ENCODE measurements at regions not wholly inside any gene's neighbourhood (a gene's known extent, or its start where the extent isn't known, plus 50 kb on each side); places are given as distances from the start of the nearest gene placed in this dataset.
"Not testable (repeated sequence)": the region's sequence is repeated elsewhere in the genome, so short reads cannot be mapped to it uniquely, and the experiment has no call there.

DNA sequence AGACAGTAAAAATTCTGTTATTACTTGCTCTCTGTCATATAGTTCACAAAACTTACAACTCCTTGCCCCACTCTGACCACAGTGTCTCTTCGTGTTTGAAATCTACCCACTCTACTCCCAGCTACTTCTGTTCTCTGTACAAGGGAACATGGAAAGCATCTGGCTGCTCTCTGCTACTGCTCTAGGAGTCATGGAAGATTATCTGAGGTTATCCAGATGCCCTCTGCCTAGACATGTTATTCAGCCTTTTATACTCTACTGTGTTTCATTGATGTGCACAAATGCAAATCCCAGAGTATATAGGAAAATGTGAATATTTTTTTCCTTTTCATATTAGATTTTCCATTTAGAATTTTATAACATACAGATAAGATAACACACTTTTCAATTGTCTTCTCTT, 1525.6 kb downstream of the MAT2B start:
- DNase-seq, result no peak

DNA sequence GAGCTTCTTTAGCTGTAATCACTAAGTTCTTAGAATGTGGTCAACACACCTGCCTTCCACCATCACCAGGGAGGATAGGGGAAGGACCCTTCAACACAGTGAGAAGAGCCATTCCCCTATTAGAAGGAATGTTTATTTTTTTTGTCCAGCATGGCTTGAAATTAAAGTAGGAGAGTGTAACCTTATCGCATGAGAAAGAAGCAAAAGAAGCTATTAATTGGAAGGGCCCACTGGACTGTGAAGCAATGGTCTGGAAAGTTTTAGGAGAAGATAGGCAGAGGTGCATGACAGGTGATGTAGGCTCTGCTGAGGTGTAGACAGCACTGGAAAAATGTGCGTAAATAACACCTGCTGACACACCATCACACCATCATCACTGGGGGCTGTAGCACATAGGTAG, 1526.0 kb downstream of the MAT2B start:
- no peak for DNase-seq

DNA sequence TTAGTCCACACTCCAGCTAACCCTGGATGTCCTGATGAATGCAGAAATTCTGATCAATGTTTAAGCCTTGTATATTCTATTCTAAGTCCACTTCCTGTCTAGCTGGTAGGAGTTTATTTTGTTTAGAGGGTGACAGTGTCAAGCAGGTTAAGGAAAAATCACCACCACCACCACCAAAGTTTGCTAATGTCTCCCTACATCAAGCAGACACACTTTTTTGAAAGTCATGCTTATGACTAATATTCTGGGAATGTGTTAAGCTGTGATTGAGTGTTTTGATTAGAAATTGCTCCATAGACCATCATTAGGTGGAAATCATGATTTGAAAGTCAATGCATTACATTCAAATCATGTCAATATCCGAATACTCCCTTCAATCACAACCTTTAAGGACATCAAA, 1530.1 kb downstream of the MAT2B start:
- no peak for DNase-seq

DNA sequence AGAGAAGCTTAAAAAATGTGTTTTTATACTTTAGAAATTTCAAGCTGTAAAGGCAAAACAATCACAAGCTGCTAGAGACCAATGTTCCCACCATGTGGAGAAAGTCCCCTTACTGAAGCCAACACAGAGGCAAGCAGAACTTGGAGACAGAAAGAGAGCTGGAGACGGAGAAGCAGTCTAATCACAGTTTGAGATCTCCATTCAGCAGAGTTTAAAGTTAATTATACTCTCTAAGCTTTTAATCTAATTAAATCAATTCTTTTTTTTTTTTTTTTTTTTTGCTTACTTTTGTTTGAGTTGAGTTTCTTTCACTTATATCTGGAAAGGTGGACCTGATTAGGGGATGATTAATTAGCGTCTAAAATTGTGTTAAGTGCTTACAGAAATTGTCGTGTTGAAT, 1534.3 kb downstream of the MAT2B start:
- DNase-seq, result no peak

DNA sequence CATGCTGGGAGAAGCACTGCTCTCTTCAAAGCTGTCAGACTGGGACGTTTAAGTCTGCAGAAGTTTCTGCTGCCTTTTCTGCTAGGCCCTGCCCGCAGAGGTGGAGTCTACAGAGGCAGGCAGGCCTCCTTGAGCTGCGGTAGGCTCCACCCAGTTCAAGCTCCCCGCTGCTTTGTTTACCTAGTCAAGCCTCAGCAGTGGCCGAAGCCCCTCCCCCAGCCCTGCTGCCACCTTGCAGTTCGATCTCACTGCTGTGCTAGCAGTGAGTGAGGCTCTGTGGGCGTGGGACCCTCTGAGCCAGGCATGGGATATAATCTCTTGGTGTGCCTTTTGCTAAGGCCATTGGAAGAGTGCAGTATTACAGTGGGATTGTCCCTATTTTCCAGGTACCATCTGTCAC, 1540.5 kb downstream of the MAT2B start:
- DNase-seq, result not testable (repeated sequence)

DNA sequence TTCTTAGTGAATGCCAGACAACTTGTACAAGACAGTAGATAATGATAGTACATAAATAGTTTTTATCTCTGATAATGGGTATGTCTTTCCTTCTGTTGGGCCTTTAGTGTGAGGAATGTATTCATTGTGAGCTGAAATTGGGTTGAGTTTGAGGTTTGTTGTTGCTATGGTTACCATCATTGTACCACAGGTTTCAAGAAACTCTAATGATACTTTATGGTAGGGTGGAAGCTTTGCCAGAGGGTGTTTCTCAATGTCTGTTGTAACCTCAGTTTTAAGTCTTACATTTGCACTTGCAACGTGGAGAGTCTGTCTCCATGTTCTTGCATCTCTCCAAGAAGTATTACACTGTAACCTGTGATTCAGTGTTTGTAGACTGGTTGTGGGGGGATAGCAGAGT, 1550.1 kb downstream of the MAT2B start:
- no peak for DNase-seq

DNA sequence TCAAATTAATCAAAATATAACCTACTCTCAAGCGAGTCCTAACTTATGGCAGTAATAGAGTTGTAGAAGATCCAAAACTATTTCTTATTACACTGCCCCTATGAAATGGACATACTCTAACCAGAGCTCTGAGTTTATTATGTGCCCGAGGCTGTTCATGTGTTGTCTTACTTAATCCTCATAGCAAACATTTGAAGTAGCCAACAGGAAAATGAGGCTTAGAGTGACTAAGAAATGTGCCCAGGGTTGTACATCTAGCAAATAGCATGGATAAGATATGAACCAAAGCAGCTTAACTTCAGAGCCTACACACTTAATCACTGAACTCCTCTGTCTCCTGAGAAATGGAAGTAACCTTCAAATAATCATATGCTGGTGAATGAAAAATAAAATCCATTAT, 1551.7 kb downstream of the MAT2B start:
- no peak for DNase-seq

DNA sequence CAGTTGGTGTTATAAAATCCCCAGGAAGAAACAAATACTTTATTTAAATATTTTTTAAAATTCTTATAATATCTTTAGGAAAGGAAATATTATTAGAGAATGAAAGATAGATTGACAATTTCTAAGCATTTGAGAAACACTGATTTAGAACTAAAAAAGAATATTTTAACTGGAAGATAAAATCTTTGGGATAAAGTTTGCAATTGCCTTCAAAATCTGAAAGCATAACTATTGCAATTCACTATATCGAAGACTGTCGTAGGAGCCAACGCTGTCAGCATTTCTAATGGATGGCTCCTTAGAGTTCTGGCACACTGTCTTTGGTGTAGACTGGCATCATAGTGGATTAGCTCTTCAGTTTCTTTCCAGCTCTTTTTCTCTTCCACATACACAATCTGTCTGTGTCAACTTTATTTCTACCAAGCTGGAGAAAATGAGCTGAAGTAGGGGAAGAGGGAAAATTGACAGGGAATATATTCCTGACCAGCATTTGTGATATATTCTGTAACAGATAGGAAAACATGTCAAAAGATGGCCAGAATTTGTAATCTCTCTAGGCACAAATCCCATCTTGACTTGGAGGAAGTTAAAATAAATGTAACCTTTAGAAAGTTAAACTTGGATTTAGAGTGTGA, 1561.4 kb downstream of the MAT2B start:
- no peak for DNase-seq

DNA sequence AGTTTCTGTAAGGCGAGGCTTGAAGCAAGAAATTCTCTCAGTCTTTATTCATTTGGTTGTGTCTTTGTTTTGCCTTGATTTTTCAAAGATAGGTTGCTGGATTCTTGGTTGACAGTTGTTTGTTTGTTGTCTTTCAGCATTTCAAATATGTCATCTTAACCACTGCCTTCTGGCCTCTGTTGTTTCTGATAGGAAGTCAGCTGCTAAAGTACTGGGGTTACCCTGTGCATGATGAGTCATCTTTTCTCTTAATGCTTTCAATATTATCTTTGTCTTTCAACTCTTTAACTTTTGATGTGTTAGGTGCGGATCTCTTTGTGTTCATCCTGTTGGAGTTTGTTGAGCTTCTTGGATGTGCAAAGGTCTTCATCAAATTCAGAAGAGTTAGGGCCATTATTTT, 1571.3 kb downstream of the MAT2B start:
- DNase-seq, result no peak

DNA sequence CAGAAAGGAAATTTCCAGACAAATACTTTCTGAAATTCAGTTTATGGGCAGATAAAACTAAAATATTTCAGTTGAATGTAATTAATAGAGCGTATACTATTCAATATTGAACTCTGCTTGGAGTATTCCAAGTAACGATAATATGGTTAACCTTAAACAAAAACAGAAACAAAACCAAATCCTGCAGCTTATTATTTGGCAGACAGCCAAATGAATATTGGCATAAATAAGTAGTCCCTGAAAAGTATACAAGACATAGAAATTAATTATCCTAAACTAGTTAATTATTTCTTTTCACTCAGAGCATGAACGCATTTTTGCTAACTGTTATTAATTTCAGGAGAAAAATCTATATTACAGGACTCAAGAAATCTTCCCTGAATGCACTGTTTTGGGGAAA, 1574.0 kb downstream of the MAT2B start:
- DNase-seq, result no peak

DNA sequence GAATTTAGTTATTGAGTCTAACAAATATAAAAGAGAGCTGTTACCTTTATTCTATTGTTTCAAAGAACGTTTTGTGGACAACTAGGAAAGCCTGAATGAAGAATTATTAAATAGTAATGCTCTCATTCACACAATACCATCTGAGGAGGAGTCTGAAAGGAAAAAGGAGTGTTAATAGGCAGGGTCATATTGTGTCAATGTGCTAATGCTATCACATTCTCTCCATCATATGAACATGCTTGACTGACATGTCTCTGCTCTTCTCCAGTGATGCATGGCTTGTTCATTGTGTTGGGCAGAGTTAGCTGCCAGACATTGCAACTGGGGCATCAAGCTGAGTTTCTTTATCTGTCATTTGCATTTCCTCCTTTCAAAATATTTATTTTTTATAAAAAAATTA, 1578.0 kb downstream of the MAT2B start:
- no peak for DNase-seq

DNA sequence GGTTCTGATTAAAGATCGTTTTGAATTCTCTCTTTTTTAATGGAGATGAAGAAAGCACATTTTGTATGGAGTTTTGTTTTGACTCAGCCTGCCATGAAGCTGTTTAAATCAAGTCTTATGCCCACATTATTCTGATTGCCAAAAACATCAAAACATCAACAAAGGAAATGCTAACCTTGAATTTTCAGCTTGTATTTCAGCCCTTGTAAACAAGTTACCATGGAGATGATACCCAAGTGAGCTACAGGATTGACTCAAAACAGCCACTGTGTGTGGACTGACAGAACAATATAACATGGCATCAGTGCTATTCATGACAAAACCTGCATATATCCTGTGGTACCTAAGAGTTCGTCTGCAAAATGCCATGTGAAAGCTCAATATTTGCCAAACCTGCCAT, 1581.0 kb downstream of the MAT2B start:
- DNase-seq, result no peak

DNA sequence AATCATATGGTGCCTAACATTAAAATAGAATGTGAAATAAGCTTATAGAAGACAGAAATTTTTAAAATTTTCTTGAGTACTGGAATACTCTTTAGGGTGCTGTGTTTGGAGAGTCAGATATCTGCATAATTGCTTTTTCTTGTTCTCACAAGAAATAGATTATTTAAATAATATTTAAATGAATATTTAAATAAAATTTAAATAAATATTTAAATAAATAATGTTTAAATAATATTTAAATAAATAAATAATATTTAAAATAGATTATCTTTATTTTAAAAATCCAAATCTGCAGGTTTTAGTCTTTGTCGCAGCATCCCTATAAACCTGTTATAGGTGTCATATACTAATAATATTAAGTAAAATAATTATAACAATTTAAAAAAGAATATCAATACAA, 1589.4 kb downstream of the MAT2B start:
- no peak for DNase-seq

DNA sequence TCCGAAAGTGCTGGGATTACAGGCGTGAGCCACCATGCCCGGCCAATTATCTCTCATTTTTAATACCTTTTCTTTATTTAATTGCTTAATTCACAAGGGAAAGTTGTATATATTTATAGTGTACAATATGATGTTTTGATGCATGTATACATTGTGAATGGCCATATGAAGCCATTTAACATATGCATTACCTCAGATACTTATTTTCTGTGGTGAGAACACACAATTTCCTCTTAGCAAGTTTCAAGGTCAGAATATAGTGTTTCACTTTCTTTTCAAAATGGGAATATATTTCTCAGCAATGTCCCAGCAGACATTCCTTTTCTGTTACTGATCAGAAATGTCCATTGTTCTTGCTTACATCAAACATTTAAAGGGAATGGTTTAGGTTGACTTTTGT, 1596.3 kb downstream of the MAT2B start:
- no peak for DNase-seq

DNA sequence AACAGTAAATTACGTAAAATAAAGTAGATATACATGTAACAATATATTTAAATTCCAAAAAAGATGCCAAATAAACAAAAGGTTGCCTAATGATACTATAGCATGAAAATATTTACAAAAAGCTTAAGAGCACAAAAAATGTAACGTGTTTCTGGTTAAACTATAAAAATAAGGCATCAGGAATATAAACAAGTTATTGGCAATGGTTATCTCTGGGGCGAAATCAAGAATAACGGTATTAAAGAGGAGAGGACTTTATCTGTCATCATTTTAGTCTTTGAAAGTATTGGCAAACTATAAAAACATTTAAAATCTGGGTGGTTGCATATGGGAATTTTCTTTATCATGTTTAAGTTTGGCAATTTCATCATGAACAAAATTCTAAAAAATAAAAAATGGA, 1599.2 kb downstream of the MAT2B start:
- DNase-seq, result no peak

DNA sequence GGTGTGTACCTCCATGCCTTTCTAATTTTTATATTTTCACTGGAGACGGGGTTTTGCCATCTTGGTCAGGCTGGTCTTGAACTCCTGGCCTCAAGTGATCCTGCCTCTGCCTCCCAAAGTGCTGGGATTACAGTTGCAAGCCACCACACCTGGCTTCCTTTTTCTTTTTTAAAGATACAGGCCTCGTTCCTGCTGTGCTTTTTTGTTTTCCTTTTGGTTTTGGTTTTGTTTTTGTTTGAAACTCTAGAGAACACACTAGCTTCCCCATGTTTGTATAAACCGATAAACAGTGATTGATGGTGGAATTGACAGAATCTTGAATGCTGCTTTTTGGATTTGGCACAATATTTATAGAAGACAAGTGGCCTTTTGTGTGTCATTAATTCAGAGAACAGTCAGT, 1603.4 kb downstream of the MAT2B start:
- no peak for DNase-seq

DNA sequence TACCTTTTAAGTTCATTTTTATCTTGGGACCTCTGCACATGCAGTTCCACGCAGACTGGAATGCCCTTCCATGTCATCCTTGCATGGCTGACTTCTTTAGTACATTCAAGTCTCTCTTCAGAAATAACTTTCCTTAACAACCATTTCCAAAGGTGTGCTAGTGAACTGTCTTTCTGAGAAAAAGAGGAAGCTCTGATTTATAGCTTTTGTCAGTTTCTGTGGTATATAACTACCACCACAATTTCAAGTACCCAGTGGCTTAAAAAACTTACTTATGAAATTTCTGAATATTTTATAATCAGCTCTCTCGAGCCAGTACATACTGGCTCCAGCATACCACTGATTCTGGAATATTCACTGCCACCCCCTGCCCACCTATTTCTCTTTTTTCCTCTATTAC, 1613.8 kb downstream of the MAT2B start:
- DNase-seq, result no peak

DNA sequence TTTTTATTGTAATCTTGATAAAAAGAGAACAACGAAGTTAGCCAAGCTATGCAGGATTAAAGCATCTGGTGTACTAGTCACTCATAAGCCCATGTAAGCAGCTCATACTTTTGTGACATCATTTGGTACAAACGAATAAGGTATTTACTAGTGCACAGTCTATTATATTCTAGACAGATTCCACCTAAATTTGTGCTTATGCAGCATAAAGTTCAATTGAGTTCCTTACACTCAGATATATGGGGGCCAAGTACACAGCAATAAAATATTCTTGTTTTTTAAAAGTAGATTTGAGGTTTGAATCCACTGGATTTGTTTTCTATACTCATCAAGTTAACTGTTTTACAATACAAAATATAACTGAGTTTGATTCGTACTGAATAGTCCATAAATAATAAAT, 1621.2 kb downstream of the MAT2B start:
- no peak for DNase-seq

DNA sequence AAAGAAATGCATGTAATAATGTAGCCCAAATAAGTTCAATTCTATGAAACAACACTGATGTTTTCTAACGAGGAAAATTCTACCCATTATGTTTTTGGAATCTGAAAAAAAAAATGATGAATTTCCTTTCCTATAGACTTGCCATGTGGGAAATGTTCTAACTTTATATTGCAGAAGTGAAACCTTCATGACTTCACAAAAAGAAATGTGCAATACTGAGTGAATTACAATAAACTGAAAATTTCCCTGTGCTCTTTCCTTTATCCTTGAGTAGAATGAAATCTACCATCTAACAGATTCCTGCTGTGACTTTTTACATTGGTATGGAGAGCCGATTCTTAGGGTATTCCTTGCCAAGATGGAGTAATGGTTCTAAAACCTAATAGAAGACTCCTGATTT, 1622.5 kb downstream of the MAT2B start:
- DNase-seq, result no peak

DNA sequence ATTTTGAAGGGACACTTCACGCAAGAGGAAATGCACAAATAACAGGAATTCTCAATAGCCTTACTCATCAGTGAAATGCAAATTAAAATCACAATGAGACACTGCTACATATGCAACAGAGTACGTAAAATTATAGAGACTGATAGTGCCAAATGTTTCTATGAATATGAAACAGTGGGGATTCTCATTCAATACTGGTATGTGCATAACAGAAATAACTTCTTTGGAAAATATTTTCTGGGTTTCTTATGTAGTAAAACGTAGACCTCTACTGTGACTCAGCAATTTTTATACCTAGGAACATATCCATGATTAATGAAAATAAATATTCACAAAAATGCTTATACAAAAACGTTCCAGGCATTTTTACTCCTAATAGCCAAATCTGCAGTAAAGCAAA, 1625.2 kb downstream of the MAT2B start:
- no peak for DNase-seq

DNA sequence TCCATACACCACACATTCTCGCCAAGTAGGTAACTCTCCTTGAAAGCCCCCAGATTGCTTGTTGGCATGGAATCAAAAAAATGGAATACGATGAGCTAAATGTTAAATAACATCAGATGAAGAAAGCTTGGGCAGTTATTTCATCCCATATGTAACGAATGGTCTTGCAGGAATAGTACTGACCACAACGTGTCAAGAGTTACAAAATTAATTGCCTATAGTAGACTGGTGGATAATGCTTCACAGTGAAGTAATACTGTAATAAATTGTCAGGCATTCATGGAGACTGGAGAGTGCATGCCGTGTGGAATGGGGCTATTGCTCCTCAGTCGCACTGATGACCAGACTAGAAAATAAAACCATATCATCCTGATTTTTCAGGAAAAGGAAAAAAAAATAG, 1628.7 kb downstream of the MAT2B start:
- DNase-seq, result no peak

DNA sequence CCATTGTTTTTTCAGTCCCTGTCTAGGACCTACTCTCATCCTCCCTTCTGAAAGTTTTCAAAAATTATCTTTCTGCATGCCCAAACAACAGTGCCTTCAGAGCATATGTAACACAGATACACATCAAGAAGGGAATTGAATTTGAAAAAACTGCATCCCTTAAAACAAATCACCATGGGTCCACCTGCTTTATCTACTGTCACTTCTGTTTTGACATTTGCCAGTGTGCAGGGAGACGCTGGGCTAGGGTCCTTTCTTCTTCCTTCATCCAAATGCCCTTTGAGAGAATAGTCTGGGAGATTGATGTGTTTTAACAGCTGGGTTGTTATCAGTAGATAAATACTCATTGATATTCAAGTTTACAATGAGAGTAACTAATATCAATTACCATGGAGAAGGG, 1630.1 kb downstream of the MAT2B start:
- no peak for DNase-seq

DNA sequence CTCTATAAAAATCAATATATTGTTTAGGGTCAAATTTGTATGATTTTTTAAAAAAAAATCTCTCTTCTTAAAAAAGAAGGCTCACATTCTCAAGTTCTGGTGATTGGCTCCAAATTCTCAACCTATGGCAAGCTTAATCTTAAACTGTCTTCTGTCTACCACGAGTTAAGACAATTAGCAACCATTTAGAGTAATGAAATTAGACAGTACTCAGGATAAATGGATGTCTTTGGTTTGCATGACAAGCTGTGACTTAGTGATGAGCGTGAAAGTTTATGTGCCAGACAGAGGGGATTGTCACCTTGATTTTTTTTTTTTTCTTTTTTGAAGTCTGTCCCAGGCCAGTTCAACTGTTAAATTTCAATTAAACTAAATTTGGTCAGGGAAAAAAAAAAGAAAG, 1632.3 kb downstream of the MAT2B start:
- no peak for DNase-seq

DNA sequence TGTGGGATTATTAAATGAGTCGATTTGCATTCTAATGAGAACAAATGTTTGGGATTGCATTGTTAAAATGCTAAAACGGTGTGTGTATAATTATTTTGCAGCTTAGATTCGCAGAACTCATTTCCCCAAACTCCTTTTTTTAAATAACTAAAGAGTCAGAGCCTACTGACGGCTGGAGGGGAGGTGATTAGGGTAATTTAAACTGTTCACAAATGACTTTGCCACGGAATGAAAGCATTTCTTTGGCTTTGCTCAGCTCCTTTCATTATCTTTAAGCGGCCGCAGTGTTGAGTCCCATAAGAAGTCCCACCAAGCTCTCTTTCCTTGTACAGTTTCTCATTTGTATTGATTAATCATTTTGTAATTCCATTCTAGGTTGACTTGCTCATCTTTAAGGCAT, 1632.8 kb downstream of the MAT2B start:
- no peak for DNase-seq

All from amygdala (tissue), 56 donors.